Glutamatergic neuron (in vitro differentiated cells): ENCODE measurements at regions not wholly inside any gene's neighbourhood (a gene's known extent, or its start where the extent isn't known, plus 50 kb on each side); places are given as distances from the start of the nearest gene placed in this dataset.

ENCODE experiments used
- DNase-seq: peaks from one replicate; pipeline ENCODE4 v3.0.0; 2022
- H3K27ac Mint-ChIP-seq: one replicate; pipeline ENCODE4 v1.8.0; 2020; ENCODE audit warnings: mild to moderate bottlenecking, mixed read lengths, inconsistent platforms; ENCODE audit not compliant: unreplicated experiment
- H3K27me3 Mint-ChIP-seq: one replicate; pipeline ENCODE4 v1.8.0; 2020; ENCODE audit warnings: mild to moderate bottlenecking, moderate library complexity, mixed read lengths, inconsistent platforms; ENCODE audit not compliant: unreplicated experiment
- H3K36me3 Mint-ChIP-seq: one replicate; pipeline ENCODE4 v1.8.0; 2020; ENCODE audit warnings: mild to moderate bottlenecking, mixed read lengths, inconsistent platforms; ENCODE audit not compliant: unreplicated experiment
- H3K4me1 Mint-ChIP-seq: one replicate; pipeline ENCODE4 v1.8.0; 2020; ENCODE audit warnings: mild to moderate bottlenecking, low read depth, mixed read lengths, inconsistent platforms; ENCODE audit not compliant: unreplicated experiment
- H3K4me3 Mint-ChIP-seq: one replicate; pipeline ENCODE4 v1.8.0; 2020; ENCODE audit warnings: mild to moderate bottlenecking, mixed read lengths, inconsistent platforms; ENCODE audit not compliant: unreplicated experiment
- H3K9me3 Mint-ChIP-seq: one replicate; pipeline ENCODE4 v1.8.0; 2020; ENCODE audit warnings: mild to moderate bottlenecking, moderate library complexity, mixed read lengths, inconsistent platforms; ENCODE audit not compliant: unreplicated experiment
- TF ChIP-seq, protein P1 (sequence below): fragments of 200-600 bp; sonication (generic); IDR thresholded peaks from one replicate; pipeline ENCODE4 v1.5.0; 2021; ENCODE audit not compliant: partially characterized antibody, unreplicated experiment

DNA sequence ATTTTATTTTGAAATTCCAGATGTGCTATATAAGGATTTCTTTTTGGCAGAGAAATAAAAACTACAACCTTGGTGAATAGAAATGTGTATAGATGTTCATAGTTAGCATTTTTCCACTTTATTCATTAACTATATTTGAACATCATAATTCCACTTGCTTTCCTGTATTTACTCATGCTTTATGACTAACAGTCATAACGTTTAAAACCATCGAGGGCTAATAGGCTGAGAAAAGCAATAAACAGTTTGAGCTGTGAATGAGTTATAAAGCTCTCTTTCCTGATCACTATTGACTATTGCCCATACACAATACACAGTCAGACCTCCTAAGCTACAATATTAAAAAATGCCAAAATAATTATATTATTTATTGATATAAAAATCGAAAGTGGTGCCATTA is 502.1 kb upstream of the RASGRP1 start:
- H3K27me3 Mint-ChIP-seq, result no peaks in the 10 kb centered on the region
- no peak for DNase-seq
- no peaks in the 10 kb centered on the region for H3K9me3 Mint-ChIP-seq
- no peaks in the 10 kb centered on the region for H3K4me1 Mint-ChIP-seq
- no peaks in the 10 kb centered on the region for H3K36me3 Mint-ChIP-seq
- TF ChIP-seq, protein P1, sequence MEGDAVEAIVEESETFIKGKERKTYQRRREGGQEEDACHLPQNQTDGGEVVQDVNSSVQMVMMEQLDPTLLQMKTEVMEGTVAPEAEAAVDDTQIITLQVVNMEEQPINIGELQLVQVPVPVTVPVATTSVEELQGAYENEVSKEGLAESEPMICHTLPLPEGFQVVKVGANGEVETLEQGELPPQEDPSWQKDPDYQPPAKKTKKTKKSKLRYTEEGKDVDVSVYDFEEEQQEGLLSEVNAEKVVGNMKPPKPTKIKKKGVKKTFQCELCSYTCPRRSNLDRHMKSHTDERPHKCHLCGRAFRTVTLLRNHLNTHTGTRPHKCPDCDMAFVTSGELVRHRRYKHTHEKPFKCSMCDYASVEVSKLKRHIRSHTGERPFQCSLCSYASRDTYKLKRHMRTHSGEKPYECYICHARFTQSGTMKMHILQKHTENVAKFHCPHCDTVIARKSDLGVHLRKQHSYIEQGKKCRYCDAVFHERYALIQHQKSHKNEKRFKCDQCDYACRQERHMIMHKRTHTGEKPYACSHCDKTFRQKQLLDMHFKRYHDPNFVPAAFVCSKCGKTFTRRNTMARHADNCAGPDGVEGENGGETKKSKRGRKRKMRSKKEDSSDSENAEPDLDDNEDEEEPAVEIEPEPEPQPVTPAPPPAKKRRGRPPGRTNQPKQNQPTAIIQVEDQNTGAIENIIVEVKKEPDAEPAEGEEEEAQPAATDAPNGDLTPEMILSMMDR, result no peak
- no peak overlapping the region for H3K4me3 Mint-ChIP-seq
- H3K27ac Mint-ChIP-seq, result no peak overlapping the region

DNA sequence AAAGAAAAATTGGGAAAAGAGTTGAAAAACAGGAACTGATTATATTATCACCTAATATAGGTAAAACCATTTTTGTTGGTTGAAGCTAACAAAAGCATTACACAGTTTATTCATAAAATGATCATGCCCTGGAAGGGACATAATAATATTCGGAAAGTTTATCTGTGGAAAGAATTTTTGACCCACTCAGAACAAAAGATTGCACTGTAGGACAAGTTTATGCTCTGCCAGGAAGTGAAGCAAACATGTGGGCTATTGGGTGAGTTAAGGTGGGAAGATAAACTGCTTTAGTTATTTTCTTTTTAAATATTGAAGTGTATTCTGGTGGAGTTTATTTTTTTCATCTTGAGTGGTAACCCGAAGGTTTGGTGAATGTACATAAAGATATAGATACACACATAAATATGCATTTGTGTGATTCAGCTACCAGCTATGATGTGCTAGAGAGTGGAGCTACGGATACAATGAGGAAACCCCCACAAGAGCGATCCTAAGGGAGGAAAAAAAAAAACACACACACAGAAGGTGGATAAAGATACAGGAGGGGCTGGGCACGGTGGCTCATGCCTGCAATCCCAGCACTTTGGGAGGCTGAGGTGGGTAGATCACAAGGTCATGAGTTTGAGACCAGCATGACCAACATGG is 506.4 kb upstream of the THBS1 start:
- no peaks in the 10 kb centered on the region for H3K36me3 Mint-ChIP-seq
- no peaks in the 10 kb centered on the region for H3K27me3 Mint-ChIP-seq
- H3K27ac Mint-ChIP-seq, result no peak overlapping the region
- no peaks in the 10 kb centered on the region for H3K9me3 Mint-ChIP-seq
- H3K4me3 Mint-ChIP-seq, result no peak overlapping the region
- DNase-seq, result no peak
- no peaks in the 10 kb centered on the region for H3K4me1 Mint-ChIP-seq
- TF ChIP-seq, protein P1, result no peak

DNA sequence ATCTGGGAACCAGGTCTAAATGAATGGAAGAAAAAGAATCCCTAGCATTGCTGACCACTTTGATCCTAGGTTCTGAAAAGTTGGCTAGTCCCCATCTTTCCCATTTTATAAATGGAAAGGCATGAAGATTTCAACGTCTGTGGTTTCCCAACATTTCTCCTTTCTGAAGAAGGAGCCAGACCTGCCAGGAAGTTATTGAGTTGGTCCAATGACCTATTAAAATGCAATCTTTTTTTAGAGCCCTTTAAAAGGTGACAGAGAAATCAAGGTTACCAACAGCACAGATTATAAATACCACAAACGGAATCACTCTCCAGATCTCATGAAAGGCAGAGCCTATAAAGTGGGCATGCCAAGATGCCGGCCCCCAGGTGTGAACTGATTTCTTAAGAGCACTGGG is 505.6 kb upstream of the THBS1 start:
- Mint-ChIP-seq H3K27ac (no peak overlapping the region), H3K9me3 (no peaks in the 10 kb centered on the region), H3K4me1 (no peaks in the 10 kb centered on the region), H3K36me3 (no peaks in the 10 kb centered on the region), H3K4me3 (no peak overlapping the region), H3K27me3 (no peaks in the 10 kb centered on the region)
- no peak for DNase-seq
- TF ChIP-seq, protein P1, result no peak

DNA sequence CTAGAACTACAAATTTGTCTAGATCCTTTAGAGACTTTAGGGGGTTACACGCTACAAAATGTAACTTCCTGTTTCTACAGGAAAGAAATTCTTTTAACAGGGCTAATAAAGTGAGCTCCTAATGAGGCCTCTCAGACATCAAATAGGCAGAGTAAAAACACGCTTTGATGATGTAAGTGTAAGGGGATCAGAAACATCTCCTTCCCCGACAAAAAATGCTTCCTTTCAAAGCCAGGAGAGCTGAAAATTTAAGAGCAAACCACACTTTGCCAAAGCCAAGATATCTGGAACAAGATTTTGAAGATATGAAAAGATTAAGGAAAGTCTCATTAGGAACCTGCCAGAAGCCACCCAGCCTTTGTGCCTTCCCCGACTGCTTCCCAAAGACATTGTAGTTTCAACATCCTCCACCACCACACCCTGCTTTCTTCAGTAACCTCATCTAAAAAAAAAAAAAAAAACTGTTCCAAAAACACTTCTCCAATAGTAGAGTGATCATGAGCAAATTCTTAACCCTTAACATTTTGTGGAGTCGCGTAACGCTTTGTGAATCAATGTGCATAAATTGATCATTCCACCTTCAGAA is 505.0 kb upstream of the THBS1 start:
- H3K27ac Mint-ChIP-seq, result no peak overlapping the region
- no peak for DNase-seq

DNA sequence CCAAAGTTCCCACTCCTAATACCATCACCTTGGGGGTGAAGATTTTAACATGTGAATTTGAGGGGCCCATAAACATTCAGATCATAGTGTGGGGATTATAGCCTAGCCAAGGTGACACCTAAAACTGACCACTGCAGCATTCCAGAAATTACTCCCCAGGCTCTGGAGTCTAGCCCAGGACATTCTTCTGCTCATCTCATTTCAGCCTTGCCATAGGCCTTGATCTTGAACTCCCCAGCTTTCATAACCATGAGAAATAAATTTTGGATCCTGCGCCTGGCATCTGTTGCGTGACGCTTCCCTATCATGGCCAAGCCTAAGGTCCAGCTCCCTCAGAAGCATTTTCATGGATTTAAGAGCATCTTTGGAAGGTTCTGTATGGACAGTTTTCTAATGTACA is 502.9 kb upstream of the THBS1 start:
- no peaks in the 10 kb centered on the region for H3K36me3 Mint-ChIP-seq
- H3K9me3 Mint-ChIP-seq, result no peaks in the 10 kb centered on the region
- no peak overlapping the region for H3K27ac Mint-ChIP-seq
- no peaks in the 10 kb centered on the region for H3K27me3 Mint-ChIP-seq
- TF ChIP-seq, protein P1, result no peak
- no peak for DNase-seq
- no peaks in the 10 kb centered on the region for H3K4me1 Mint-ChIP-seq
- no peak overlapping the region for H3K4me3 Mint-ChIP-seq

More for the DNA sequence above, 505.0 kb upstream of the THBS1 start:
- Mint-ChIP-seq H3K36me3 (no peaks in the 10 kb centered on the region), H3K4me1 (no peaks in the 10 kb centered on the region), H3K9me3 (no peaks in the 10 kb centered on the region), H3K27me3 (no peaks in the 10 kb centered on the region), H3K4me3 (no peak overlapping the region)
- TF ChIP-seq, protein P1, result no peak
